K562 (cell line): ENCODE measurements at regions not wholly inside any gene's neighbourhood (a gene's known extent, or its start where the extent isn't known, plus 50 kb on each side); places are given as distances from the start of the nearest gene placed in this dataset.

Experiments
- ATAC-seq: fragments of 200-7000 bp; cut with Tn5 transposase; 3 replicates; pipeline ENCODE4 v1.9.1; 2020; ENCODE audit warnings: moderate library complexity
- BruUV-seq: library from RNA; stranded (reverse); fragments of 400-500 nt; replicated peaks from 2 replicates; lab custom pipeline; 2021; lab: Mats Ljungman, UMichigan
- CTCF ChIA-PET: fragments of 300-600 bp; formaldehyde crosslinking; extraction: SDS; loops from one replicate; lab custom pipeline; 2021; ENCODE audit warnings: low intra/inter-chr PET ratio; lab: Yijun Ruan, JAX
- POLR2A ChIA-PET: fragments of 300-600, 350-650 bp; sonication (Branson Sonifier 250); formaldehyde crosslinking; extraction: SDS; loops from one replicate; lab custom pipeline; 2021; ENCODE audit warnings: antibody characterized with exemption, inconsistent platforms; lab: Yijun Ruan, JAX
- DNase-seq, 4 experiments: peaks; one replicate each; pipeline versions ENCODE4 v3.0.0 to v3.0.0-alpha.2; 2011 to 2018; ENCODE audit warnings: low spot score in 3 of 4, mixed read lengths in 3 of 4; ENCODE audit errors: extremely low read depth in 1 of 4
- FAIRE-seq: peaks from 2 replicates; lab custom pipeline; 2011; peaks lifted over from hg19 to GRCh38; lab: Jason Lieb, UNC
- H2AFZ ChIP-seq: 2 replicates; pipeline ENCODE4 v1.6.0; 2011; ENCODE audit warnings: low read depth, low read length, control low read depth, inconsistent platforms
- H3K27ac ChIP-seq: fragments of 200-600 bp; 3 replicates; pipeline ENCODE4 v1.8.0; 2011; ENCODE audit warnings: low read depth, mild to moderate bottlenecking, control low read depth, inconsistent platforms, low read length, moderate library complexity, mixed read lengths; ENCODE audit errors: extremely low read depth
- H3K27me3 ChIP-seq, 2 experiments: fragments of 300-600 bp in 1 of 2; 2 replicates in 1 of 2; 3 replicates in 1 of 2; pipeline versions ENCODE4 v1.6.0 to v1.8.0; 2011; ENCODE audit warnings: inconsistent platforms in 2 of 2, low read length in 2 of 2, mild to moderate bottlenecking in 1 of 2, mixed read lengths in 1 of 2, moderate library complexity in 1 of 2; ENCODE audit not compliant: control insufficient read depth in 2 of 2, insufficient read depth in 2 of 2
- H3K36me3 ChIP-seq: fragments of 300-600 bp; 3 replicates; pipeline ENCODE4 v1.8.0; 2011; ENCODE audit warnings: mild to moderate bottlenecking, low read length, inconsistent platforms; ENCODE audit not compliant: control insufficient read depth, insufficient read depth
- H3K4me1 ChIP-seq, 2 experiments: fragments of 200-600 bp in 1 of 2; replicated peaks in 1 of 2; 2 replicates in 1 of 2; 3 replicates in 1 of 2; pipeline versions ENCODE4 v1.5.1 to v1.8.0; 2011; ENCODE audit warnings: inconsistent platforms in 2 of 2, low read length in 2 of 2, mild to moderate bottlenecking in 1 of 2, mixed read lengths in 1 of 2, moderate library complexity in 1 of 2; ENCODE audit not compliant: control insufficient read depth in 2 of 2, insufficient read depth in 2 of 2
- H3K4me2 ChIP-seq: 2 replicates; pipeline ENCODE4 v1.6.1; 2011; ENCODE audit warnings: low read length, control low read depth, inconsistent platforms, mixed read lengths; ENCODE audit not compliant: insufficient read depth
- H3K4me3 ChIP-seq: fragments of 200-600 bp; sonication (generic), shearing (Covaris generic); 2 replicates; pipeline ENCODE4 v1.5.1; 2016; ENCODE audit warnings: control low read depth, inconsistent platforms
- H3K79me2 ChIP-seq: fragments of 200-600 bp; 3 replicates; pipeline ENCODE4 v1.8.0; 2011; ENCODE audit warnings: low read length, inconsistent platforms; ENCODE audit not compliant: control insufficient read depth, insufficient read depth
- H3K9ac ChIP-seq, 2 experiments: 2 replicates each; pipeline versions ENCODE4 v1.6.0 to v1.6.1; 2011; ENCODE audit warnings: low read depth in 2 of 2, low read length in 2 of 2, control low read depth in 1 of 2, inconsistent platforms in 1 of 2, mild to moderate bottlenecking in 1 of 2, mixed read lengths in 1 of 2; ENCODE audit not compliant: insufficient read depth in 1 of 2
- H3K9me1 ChIP-seq: one replicate; pipeline ENCODE4 v1.6.0; 2011; ENCODE audit warnings: inconsistent platforms, mild to moderate bottlenecking, low read length, moderate library complexity; ENCODE audit not compliant: control insufficient read depth, insufficient read depth
- H3K9me3 ChIP-seq: replicated peaks from 2 replicates; pipeline ENCODE4 v1.5.1; 2011; ENCODE audit warnings: low read depth, low read length, inconsistent platforms; ENCODE audit not compliant: control insufficient read depth, insufficient read depth
- H4K20me1 ChIP-seq: replicated peaks from 2 replicates; pipeline ENCODE4 v1.6.1; 2011; ENCODE audit warnings: low read length, inconsistent platforms, mixed read lengths; ENCODE audit not compliant: control insufficient read depth, insufficient read depth
- GATAD2A ChIP-seq: fragments of 450-650 bp; IDR thresholded peaks from 2 replicates; pipeline ENCODE4 v1.6.1; 2017
- HDAC1 ChIP-seq, 2 experiments: fragments of 450-650 bp; IDR thresholded peaks; 2 replicates each; pipeline ENCODE4 v1.6.1; 2016 to 2017; ENCODE audit warnings: inconsistent platforms in 1 of 2, mild to moderate bottlenecking in 1 of 2, moderate library complexity in 1 of 2
- KLF1 ChIP-seq: fragments of 450-650 bp; IDR thresholded peaks from 2 replicates; pipeline ENCODE4 v1.6.1; 2016; ENCODE audit warnings: missing genetic modification characterization, missing compliant biosample characterization
- MIER1 ChIP-seq: fragments of 450-650 bp; IDR thresholded peaks from 2 replicates; pipeline ENCODE4 v1.6.1; 2016; ENCODE audit warnings: antibody characterized with exemption, mild to moderate bottlenecking, low read depth
- NCOA4 ChIP-seq: fragments of 450-650 bp; IDR thresholded peaks from 2 replicates; pipeline ENCODE4 v1.6.1; 2018; ENCODE audit warnings: mild to moderate bottlenecking; ENCODE audit not compliant: partially characterized antibody
- OTX1 ChIP-seq: fragments of 450-650 bp; formaldehyde crosslinking; IDR thresholded peaks from 2 replicates; pipeline ENCODE4 v1.4.0; 2022; ENCODE audit warnings: mild to moderate bottlenecking
- TFAM ChIP-seq: fragments of 250-450 bp; sonication (Bioruptor Pico); conservative IDR thresholded peaks from 2 replicates; pipeline ENCODE4 v1.5.0; 2021; ENCODE audit warnings: mild to moderate bottlenecking, moderate library complexity
- ZNF354B ChIP-seq: fragments of 250-450 bp; sonication (Bioruptor Pico); IDR thresholded peaks from 2 replicates; pipeline ENCODE4 v1.4.0; 2020
- in situ Hi-C: fragments of 300-500 bp; cut with MboI; formaldehyde crosslinking; loops from 4 replicates; pipeline ENCODE4 v1.15.0; 2018; ENCODE audit warnings: inconsistent platforms, mixed read lengths
- intact Hi-C: fragments of 100-400 bp; cut with micrococcal nuclease; formaldehyde crosslinking; loops from 2 replicates; pipeline ENCODE4 v1.14.2; 2022
- TF ChIP-seq, protein P1 (sequence below): sonication (generic); formaldehyde crosslinking; IDR thresholded peaks from 2 replicates; pipeline ENCODE4 v1.8.1; 2022; ENCODE audit warnings: missing genetic modification reagents
- TF ChIP-seq, protein P2 (sequence below): fragments of 250-450 bp; sonication (Bioruptor Pico); IDR thresholded peaks from 2 replicates; pipeline ENCODE4 v1.8.0; 2021; ENCODE audit warnings: mild to moderate bottlenecking, moderate library complexity
- TF ChIP-seq, protein P3 (sequence below): fragments of 250-450 bp; sonication (Bioruptor Pico); IDR thresholded peaks from 2 replicates; pipeline ENCODE4 v1.4.0; 2020; ENCODE audit warnings: mild to moderate bottlenecking
- TF ChIP-seq, protein P4 (sequence below), 2 experiments: fragments of 150-350 bp in 1 of 2; IDR thresholded peaks; 2 replicates each; pipeline ENCODE4 v1.6.1; 2012 to 2016; ENCODE audit warnings: low read depth in 2 of 2, low read length in 2 of 2, mild to moderate bottlenecking in 1 of 2, moderate library complexity in 1 of 2

DNA sequence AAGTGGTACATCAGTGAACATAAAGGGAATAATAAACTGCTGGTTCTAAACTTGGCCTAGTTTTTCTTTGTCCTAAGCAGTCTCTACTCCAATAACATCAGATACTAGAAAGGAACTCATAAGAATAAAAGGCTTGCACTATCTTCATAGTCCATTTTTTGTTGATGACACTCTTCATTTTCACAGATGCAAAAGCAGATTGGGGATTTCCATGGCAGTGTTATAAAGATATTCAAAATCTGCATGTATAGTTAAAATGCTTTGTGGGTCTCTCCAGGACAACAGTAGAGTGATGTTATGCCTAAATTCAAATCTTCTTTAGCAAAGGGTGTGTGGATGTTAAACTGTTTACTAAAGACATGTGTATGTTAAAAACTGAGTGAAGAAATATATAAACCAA, 745.8 kb downstream of the TRHDE start:
- Histone ChIP-seq H3K4me2 (no peak overlapping the region), H3K9me3 (no peaks in the 10 kb centered on the region), H3K9me1 (no peaks in the 10 kb centered on the region), H3K27ac (no peak overlapping the region), H2AFZ (no peak overlapping the region), H3K9ac (no peak overlapping the region), H4K20me1 (no peaks in the 10 kb centered on the region), H3K27me3 (no peaks in the 10 kb centered on the region), H3K79me2 (no peaks in the 10 kb centered on the region), H3K36me3 (no peaks in the 10 kb centered on the region), H3K4me3 (no peak overlapping the region), H3K4me1 (no peaks in the 10 kb centered on the region)
- in situ Hi-C loops (no loop called here), intact Hi-C loops (no loop called here)
- FAIRE-seq (no peak), DNase-seq (no peak), ATAC-seq (no peak)
- no TSS peak for BruUV-seq
- ChIA-PET CTCF (no interaction called here), POLR2A (no interaction called here)
- TF ChIP-seq HDAC1 (IDR thresholded peaks at IDR 0.05): no peak
- TF ChIP-seq TFAM: no peak
- TF ChIP-seq ZNF354B (CRISPR knock-in tag): no peak
- TF ChIP-seq, protein P1, sequence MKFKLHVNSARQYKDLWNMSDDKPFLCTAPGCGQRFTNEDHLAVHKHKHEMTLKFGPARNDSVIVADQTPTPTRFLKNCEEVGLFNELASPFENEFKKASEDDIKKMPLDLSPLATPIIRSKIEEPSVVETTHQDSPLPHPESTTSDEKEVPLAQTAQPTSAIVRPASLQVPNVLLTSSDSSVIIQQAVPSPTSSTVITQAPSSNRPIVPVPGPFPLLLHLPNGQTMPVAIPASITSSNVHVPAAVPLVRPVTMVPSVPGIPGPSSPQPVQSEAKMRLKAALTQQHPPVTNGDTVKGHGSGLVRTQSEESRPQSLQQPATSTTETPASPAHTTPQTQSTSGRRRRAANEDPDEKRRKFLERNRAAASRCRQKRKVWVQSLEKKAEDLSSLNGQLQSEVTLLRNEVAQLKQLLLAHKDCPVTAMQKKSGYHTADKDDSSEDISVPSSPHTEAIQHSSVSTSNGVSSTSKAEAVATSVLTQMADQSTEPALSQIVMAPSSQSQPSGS (CRISPR knock-in tag): no peak
- no peak for TF ChIP-seq GATAD2A
- TF ChIP-seq, protein P2, sequence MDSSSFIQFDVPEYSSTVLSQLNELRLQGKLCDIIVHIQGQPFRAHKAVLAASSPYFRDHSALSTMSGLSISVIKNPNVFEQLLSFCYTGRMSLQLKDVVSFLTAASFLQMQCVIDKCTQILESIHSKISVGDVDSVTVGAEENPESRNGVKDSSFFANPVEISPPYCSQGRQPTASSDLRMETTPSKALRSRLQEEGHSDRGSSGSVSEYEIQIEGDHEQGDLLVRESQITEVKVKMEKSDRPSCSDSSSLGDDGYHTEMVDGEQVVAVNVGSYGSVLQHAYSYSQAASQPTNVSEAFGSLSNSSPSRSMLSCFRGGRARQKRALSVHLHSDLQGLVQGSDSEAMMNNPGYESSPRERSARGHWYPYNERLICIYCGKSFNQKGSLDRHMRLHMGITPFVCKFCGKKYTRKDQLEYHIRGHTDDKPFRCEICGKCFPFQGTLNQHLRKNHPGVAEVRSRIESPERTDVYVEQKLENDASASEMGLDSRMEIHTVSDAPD (CRISPR knock-in tag): no peak
- TF ChIP-seq, protein P3, sequence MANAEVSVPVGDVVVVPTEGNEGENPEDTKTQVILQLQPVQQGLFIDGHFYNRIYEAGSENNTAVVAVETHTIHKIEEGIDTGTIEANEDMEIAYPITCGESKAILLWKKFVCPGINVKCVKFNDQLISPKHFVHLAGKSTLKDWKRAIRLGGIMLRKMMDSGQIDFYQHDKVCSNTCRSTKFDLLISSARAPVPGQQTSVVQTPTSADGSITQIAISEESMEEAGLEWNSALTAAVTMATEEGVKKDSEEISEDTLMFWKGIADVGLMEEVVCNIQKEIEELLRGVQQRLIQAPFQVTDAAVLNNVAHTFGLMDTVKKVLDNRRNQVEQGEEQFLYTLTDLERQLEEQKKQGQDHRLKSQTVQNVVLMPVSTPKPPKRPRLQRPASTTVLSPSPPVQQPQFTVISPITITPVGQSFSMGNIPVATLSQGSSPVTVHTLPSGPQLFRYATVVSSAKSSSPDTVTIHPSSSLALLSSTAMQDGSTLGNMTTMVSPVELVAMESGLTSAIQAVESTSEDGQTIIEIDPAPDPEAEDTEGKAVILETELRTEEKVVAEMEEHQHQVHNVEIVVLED (CRISPR knock-in tag): no peak
- TF ChIP-seq KLF1 (tag): no peak
- TF ChIP-seq OTX1: no peak
- TF ChIP-seq, protein P4, sequence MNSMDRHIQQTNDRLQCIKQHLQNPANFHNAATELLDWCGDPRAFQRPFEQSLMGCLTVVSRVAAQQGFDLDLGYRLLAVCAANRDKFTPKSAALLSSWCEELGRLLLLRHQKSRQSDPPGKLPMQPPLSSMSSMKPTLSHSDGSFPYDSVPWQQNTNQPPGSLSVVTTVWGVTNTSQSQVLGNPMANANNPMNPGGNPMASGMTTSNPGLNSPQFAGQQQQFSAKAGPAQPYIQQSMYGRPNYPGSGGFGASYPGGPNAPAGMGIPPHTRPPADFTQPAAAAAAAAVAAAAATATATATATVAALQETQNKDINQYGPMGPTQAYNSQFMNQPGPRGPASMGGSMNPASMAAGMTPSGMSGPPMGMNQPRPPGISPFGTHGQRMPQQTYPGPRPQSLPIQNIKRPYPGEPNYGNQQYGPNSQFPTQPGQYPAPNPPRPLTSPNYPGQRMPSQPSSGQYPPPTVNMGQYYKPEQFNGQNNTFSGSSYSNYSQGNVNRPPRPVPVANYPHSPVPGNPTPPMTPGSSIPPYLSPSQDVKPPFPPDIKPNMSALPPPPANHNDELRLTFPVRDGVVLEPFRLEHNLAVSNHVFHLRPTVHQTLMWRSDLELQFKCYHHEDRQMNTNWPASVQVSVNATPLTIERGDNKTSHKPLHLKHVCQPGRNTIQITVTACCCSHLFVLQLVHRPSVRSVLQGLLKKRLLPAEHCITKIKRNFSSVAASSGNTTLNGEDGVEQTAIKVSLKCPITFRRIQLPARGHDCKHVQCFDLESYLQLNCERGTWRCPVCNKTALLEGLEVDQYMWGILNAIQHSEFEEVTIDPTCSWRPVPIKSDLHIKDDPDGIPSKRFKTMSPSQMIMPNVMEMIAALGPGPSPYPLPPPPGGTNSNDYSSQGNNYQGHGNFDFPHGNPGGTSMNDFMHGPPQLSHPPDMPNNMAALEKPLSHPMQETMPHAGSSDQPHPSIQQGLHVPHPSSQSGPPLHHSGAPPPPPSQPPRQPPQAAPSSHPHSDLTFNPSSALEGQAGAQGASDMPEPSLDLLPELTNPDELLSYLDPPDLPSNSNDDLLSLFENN (IDR thresholded peaks at IDR 0.05; ENCODE audit: low read depth in 2 of 2, low read length in 2 of 2): no peak
- no peak for TF ChIP-seq MIER1
- TF ChIP-seq NCOA4: no peak
